NCI-H2227 (cell line): ENCODE measurements at regions not wholly inside any gene's neighbourhood (a gene's known extent, or its start where the extent isn't known, plus 50 kb on each side); places are given as distances from the start of the nearest gene placed in this dataset.

ENCODE experiments used
- DNase-seq: peaks from one replicate; lab custom pipeline; 2025; ENCODE audit not compliant: unreplicated experiment; lab: John Stamatoyannopoulos, UW

DNA sequence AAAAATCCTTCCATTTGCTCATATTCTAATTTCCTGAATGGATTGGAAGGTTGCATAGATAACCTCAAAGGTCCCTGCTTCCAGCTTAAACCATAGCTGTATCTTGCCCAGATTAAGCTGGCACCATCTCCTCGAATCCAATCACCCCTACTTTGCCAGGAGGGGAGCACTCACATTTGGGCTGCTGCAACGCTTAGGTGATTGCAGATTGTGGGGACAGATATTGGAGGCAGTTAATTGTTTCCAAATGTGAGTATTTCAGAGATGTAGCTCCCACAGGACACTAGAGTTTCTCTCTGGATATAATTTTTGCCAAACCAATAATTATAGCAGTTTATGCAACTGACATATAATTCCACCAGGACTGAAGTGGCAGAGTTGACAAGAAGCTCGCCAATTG lies 53.5 kb upstream of the ACSL1 start:
- DNase-seq, result no peak

DNA sequence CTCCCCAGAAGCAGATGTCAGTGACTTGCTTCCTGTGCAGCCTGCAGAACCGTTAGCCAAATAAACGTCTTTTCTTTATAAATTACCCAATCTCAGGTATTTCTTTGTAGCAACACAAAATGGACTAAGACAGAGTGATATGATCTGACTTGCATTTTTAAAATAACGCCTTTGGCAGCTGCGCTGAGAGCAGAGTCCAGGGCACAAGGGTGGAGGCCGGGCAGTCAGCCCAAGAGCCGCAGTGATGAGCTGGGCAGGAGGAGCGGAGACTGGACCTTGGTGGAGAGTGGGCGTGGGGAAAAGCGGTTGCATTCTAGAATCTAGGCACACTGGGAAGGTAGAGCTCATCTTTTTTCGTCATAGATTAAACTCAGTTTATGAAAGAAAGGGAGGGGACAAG lies 56.5 kb upstream of the ACSL1 start:
- no peak for DNase-seq

DNA sequence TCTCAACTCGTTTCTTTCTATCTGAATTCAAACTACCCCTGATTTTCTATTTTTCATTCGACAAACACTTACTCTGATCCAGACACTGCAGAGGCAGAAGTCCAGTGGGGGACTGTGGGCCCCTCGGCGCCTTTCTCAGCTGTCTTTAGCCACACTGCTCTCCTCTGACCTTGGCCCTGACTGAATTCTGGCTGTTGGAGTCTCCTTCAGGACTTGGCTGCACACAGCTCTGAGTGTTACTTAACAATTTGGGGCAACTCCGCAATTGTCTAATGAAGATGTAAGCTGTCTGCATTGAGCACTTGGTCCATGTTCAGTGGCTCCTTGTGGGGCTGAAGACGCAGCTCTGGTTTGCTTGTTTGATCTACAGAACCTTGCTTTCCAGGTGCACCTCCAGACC lies 57.3 kb upstream of the ACSL1 start:
- DNase-seq, result no peak

DNA sequence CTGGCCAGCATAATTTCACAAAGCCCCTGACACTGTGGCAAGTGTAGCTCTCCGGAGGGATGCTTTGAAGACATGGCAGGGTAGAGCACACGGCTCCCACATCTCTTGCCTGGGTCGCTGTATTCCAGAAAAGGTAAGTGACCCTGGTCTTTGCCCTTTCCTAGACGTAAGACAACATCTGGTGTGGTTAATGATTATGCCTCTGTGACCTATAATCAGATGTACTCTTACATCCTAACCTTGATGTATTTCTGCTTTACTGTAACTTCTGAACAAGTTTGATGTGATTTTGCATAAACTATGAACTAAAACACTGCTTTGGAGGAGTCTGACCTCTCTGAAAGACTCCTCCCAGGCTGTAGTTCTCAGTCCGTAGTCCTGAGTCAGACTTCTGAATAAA lies 59.1 kb upstream of the ACSL1 start:
- DNase-seq, result no peak

DNA sequence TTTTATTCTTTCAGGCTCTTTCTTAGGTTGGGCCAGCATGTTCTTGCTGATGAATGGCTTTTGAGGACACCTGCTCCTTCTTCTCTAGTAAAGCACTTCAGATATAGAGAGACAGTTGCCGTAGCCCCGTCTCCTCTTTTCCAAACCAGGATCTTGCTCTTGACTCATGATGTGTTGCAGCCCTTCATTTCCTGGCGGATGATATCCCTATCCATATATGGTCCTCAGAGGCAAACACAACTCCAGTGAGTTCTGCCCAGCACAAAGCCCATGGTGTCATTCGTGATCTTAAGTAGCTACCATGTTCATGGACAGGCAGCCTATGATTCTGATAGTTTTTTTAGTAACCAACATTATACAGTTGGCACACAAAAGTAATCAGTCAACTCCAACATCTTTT lies 59.8 kb upstream of the ACSL1 start:
- no peak for DNase-seq

DNA sequence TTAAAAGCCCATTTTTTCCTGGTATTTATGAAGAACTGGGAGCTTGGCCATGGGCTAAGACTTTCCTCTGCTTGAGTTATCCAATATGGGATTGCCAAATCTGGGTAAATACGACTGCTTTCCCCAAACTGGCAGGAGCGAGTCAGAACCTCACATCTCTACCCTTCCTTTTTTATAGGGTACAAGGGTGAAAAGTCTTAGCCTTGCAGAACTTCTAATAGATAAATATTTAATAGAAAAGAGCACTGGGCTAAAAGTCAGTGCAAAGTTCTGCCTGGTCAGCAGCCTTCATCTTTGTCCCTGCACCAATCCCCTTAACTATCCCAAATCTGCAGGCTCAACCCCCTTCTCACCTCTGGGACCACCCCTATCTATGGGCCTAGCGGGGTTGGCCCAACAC lies 61.6 kb upstream of the ACSL1 start:
- no peak for DNase-seq

DNA sequence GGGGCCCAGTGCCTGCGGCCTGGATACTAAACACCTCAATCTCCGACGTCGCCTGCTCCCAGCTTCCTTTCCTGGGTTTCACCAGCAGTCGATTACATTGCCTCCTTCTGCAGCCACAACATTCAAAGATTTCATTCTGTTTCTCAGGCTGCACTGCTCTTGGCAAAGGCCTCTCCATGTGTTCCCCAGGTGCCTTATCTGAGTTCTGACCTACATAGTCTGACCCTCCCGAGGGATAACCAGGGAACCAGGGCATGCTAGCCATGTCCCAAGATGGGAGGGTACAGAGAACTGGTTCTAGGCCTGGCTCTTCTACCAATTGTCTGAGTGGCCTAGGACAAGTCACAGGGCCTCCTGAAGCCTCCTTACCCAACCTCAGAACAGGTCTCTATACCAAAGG lies 62.2 kb upstream of the ACSL1 start:
- no peak for DNase-seq

DNA sequence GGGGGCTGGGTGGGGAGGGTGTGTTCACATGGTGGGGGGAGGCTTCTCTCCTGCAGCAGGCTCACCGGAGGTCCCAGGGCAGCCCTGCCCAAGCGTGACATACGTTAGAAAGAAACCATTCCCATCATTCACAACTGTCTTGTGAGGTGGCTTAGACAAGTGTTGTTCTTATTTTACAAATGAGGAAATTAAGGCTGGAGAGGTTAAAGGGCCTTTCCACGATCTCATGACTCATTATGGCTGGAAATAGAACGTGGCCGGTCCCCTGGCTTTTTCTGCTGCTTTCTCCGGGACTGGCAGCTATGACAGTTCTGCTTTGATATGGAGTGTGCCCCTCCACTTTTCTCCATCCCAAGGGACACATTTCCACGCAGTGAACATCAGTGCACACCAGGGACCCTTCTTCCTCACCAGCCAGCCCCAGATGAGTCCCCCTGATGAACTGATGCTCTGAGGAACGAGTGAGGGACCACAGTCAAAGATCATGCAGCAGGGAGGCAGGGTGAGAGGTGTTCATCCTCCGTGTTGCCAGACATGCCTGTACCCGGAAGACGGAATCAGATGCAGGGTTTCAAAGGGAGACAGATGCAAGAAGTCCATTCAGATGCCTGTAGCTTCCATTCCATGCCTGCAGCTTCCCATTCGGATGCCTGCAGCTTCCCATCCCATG lies 64.0 kb upstream of the ACSL1 start:
- DNase-seq, result no peak

DNA sequence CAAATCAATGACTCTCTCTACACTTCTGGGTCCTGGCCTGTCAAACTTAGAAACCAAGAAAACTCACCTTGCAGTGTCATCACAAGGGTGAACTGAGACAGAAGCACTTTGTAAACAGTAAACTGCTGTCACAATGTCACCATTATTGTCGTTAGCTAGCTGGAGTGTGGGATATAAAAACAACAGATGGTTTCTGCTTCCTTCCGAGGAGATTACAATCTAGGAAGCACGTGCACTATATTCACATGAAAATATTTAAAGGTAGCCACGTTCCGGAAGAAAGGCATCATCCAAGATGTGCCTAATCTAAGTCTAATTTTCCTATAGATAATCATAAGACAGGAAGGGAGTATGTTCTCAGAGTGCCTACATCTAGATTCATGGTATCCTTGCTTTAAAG lies 64.7 kb upstream of the ACSL1 start:
- no peak for DNase-seq

DNA sequence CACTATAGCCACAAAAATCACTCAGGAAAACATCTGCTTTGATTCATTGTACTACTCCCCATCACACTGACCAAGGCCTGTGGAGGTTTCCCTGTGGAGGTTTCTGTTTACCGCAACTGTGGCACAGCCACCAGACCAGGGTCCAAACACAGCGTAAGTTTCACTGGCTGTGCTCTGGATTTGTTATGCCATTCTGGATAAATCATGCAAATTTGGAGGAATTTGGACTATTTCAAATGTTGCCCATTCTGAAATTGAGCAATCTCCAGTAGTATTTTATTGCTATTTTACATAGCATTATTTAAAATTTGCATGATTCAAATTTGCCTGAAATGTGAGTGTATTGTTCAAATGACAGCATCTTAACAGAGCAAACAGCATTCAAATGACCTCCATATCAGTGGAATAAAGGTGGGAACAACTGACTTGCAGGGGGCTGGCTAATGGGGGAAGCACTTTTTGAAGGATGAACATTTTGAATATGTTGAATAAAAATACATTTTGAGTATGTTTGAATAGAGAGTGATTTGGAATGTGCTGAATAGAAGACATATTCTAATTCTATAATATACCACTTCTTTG lies 66.1 kb upstream of the ACSL1 start:
- no peak for DNase-seq

DNA sequence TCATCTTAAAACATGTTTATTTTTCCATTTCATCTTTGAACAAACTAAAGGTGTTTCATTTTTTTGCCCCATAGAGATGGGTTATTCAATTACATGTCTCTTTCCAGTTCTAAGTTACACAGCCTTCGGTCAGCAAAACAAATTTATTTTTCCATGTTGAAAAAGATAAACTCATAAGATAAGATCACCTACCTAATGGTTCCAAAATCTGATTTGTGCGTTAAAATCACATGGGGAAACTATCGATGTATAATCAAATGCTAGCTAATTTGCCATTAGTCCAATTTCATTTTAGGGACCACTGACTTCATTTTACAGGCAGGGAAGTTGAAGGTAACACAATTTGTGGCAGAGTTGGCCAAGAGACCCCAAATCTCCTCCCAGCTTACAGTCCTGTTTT lies 67.2 kb upstream of the ACSL1 start:
- DNase-seq, result no peak

DNA sequence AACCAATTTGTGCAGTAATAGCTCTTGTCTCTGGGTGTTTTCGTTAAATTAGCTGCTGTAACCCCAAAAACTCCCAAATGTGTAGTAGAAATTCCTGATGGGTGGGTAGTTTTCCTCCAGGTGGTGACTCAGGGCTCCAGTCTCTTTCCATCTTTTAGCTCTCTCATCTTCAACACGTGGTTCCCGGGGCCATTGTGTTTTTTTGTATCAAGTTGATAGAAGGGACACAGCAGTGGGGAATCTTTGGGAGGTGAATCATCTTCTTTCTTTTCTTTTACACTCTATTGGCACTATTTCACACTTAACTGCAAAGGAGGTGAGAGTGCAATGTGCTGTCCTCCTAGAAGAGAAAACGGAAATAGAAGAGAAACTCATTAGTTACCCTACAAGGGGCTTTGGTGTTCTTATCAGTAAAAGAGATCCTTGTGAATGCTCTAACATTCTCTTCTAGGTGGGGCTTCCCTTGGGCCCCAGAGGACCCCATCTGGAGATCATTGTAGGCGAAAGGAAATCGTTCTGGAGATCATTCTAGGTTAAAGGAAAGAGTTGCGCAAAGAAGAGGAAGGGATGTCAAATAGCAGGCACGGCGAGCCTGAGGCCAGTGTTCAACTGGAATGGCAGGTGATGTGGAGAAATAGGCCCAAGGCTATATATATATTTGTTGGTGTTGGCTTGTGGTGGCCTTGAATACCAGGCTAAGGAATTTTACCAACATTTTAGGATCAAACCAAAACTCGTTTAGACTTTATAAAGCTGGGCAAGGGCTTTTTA lies 68.2 kb upstream of the ACSL1 start:
- DNase-seq, result no peak

DNA sequence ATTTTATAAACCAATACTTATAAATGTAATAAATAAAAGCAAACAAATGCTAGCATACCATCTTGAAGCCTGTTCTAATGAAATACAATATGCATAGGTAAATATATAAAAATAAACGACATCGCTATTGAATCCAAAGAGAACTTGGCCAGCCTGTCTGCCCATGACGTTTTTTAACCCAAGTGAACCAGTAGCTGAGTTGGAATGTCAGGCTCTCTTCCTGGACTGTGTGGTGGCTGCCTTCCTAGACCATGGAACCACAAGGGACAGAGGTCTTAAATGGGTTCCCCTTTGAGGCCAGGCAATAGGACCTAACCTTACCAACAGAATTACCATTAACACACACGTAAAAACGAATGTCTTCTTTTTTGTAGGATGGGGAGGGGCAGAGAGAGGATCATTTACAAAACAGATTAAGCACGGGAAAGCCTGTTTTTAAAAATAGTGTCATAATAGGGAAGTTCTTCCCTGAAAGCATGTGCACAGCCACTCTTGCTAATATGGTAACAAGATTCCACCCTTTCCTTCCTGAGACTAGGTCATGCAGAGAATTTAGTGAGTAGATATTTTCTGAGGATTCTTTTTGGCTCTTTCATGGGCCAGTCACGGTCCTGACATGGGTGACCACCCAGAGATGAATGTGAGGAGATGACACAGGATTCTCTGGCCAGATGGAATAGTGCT lies 69.4 kb upstream of the ACSL1 start:
- DNase-seq, result no peak

DNA sequence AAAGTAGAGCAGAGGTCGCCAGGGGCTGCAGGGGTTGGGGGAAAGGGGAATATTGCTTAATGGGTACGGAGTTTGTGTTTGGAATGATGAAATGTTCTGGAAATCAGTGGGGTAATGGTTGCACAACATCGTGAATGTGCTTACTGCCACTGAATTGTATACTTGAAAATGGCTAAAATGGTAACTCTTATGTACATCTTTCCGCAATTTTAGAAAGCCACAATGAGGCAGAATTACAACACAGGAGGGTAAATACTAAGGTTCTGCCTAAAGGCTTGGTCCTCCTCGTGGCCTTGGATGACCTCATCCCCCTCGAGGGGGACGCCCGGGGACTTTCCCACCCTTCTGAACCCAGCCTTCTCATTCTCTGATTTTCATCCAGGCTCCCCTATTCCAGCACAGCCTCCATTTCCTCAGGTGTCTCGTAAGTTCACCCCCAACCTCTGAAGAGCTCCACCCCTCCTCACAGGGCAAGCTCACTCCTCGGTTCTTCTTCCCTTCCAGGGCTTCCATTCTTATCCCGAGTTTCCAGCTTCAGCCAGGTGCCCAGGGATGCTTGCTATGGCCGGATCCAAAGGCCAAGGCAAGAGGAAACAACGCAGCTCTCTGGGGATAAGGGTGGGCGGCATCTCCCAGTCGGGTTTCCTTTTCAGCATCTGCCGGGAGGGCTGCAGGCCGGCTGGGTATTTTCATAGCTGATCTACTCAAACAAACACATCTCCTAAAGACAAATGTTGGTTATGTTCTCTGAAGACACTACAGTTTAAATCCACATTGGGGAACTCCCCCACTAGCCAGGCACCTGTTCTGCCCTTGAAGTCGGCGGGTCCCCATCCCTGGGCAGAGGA lies 71.3 kb upstream of the ACSL1 start:
- DNase-seq, result no peak

DNA sequence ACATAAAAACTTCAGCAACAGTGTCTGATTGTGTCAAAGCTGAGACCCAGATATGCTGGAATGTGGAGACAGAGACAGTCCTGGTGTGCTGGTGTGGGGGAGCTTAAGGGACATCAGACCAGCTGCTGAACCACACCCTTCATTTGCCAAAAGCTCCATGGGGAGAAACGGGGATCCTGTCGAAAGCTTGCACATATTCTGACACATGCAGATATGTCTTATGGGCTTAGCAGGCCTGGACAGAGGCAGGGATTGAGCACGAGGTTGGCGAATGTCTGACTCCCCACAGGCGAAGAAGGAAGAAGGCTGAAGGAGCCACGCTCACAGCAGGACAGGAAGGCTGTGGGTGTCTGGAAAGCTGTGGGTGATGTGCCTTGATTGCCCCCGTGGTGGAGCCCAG lies 72.1 kb upstream of the ACSL1 start:
- no peak for DNase-seq

DNA sequence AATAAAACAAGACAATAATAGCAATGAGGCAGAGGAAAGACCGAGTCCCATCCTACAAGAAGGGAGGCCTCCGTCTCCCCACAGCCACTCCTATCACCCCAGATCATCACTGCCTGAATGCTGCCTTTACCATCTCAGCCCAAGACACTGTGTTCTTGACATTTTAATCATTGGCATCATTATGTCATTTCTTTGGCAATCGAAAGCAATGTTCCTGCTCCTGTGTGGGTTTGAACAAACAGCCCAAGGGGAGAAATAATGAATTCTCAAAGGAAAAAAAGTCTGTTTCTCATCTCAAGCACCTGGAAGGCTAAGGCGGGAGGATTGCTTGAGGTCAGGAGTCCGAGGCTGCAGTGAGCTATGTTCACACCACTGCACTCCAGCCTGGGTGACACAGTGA lies 73.0 kb upstream of the ACSL1 start:
- no peak for DNase-seq

DNA sequence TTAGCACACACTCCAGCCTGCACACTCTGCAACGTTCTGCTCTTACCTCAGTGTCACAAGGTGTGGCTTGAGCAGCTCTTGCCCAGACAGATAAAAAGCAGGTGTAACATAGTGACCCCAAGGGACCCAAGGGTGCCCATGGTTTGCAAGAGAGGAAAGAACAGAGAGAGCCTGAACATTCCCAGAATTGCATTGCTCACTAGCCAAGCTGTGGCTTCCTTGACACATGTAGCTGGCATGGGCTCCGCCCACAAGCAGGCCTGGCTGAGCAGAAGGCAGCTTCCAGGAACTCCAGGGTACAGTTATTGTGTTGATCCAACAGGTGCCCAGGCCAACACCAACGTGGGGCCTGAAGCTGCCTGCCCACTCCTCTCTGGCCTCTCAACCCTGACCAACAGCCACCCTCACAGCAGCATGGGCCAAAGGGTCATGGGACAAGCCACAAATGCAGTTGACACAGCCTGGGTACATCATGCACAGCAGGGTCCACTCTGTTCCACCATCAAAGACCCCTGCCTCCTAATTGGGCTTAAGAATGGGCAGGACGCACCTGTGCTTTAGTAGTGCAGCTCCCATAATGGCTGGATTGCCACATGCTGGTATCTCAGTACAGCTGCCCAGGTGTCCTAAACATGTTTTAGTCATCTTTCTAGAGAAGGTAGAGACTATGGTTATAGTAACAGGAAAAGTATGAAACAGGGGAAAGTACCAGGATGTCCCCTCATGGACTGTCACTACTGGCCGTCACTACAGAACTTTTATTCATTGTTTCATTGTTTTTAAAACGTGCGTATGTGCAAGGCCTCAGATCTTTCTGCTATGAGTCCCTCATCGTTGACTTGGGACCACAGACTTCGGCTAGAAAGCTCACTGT lies 73.7 kb upstream of the ACSL1 start:
- no peak for DNase-seq

DNA sequence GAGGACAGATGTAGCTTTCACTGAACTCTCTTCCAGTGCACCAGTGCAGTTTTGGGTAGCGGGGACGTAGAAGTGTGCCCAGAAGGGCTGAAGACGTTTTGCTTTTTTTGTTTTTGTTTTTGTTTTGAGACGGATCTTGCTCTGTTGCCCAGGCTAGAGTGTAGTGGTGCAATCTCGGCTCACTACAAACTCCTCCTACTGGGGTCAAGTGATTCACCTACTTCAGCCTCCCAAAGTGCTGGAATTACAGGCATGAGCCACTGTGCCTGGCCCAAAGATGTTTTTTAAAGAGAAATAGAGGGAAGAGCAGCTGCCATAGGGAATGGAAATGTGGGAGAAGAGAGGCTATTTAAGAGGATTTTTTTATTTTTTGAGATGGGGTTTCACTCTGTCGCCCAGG lies 74.4 kb upstream of the ACSL1 start:
- DNase-seq, result no peak

DNA sequence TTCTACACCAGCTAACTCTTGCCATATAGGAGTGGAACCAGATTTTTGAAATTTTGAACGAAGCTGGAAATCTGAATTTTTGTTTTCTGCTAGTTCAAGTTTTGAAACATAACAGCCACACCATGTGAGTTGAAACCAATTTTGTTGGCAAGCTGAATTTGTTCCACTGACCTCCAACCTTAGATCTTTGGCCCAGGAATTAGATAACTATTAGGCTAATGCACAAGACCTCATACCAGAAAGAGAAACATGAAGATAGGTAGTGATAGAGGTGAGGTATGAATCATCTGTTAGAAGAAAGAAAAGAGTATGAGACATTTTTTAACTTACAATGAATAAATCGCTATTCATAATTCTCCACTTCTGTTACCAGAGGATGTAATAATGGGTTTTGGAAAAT lies 76.8 kb upstream of the ACSL1 start:
- DNase-seq, result no peak

DNA sequence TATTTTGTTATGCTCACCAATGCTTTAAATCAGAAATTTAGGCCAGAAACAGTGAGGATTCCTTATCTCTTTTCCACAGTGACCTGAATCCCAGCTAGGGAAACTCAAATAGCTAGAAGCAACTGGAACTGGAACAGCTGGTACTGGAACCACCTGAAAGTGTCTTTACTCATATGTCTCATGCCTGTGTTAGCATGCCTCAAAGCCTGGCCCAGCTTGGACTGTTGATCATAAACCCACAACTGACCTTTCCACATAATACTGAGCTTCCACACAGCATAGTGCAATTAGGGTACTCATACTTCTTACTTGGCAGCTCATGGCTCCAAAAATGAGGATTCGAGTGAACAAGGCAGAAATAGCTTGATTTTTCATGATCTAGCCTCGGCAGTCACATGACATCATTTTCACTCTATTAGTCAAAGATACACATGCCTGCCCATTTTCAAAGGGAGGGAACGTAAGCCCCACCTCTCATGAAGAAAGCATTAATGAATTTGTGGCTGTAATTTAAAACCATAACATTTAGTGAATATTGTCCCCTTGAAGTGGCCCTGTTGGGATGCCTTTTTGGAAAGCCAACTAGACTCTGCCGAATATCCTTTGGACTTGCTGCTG lies 80.8 kb upstream of the ACSL1 start:
- DNase-seq, result no peak
